GM12878 (cell line): ENCODE measurements at regions not wholly inside any gene's neighbourhood (a gene's known extent, or its start where the extent isn't known, plus 50 kb on each side); places are given as distances from the start of the nearest gene placed in this dataset.

ENCODE experiments used
- ATAC-seq: fragments of 200-7000 bp; cut with Tn5 transposase; 3 replicates; pipeline ENCODE4 v1.9.1; 2020; ENCODE audit warnings: mild to moderate bottlenecking, moderate library complexity
- BruUV-seq: library from RNA; stranded (reverse); fragments of 400-500 nt; replicated peaks from 2 replicates; lab custom pipeline; 2021; lab: Mats Ljungman, UMichigan
- CTCF ChIA-PET: fragments of 300-600 bp; sonication (Branson Sonifier 250); formaldehyde crosslinking; extraction: SDS; loops from one replicate; lab custom pipeline; 2021; ENCODE audit warnings: inconsistent platforms; lab: Yijun Ruan, JAX
- POLR2A ChIA-PET: fragments of 350-600 bp; formaldehyde crosslinking; extraction: SDS; loops from one replicate; lab custom pipeline; 2021; ENCODE audit warnings: inconsistent platforms; lab: Charles Lee
- RAD21 ChIA-PET: fragments of 300-600 bp; sonication (Branson Sonifier 250); formaldehyde crosslinking; loops from one replicate; lab custom pipeline; 2023; ENCODE audit warnings: antibody characterized with exemption; ENCODE audit not compliant: unreplicated experiment; lab: Charles Lee
- SMC1A ChIA-PET: fragments of 300-600 bp; sonication (Branson Sonifier 250); formaldehyde crosslinking; loops from one replicate; lab custom pipeline; 2023; ENCODE audit not compliant: unreplicated experiment, uncharacterized antibody; lab: Charles Lee
- DNase-seq: peaks from one replicate; pipeline ENCODE4 v3.0.0-alpha.2; 2011; ENCODE audit warnings: low read depth, low spot score
- FAIRE-seq: peaks from 3 replicates; lab custom pipeline; 2011; peaks lifted over from hg19 to GRCh38; lab: Jason Lieb, UNC
- H2AFZ ChIP-seq: 2 replicates; pipeline ENCODE4 v1.6.0; 2011; ENCODE audit warnings: low read depth, low read length, control low read depth; ENCODE audit not compliant: control insufficient read depth
- H3K27ac ChIP-seq: 2 replicates; pipeline ENCODE4 v1.5.1; 2011; ENCODE audit warnings: control low read depth; ENCODE audit not compliant: control insufficient read depth, insufficient read depth
- H3K27me3 ChIP-seq, 2 experiments: replicated peaks in 1 of 2; 2 replicates each; pipeline versions ENCODE4 v1.6.0 to v1.6.1; 2011; ENCODE audit warnings: low read length in 1 of 2; ENCODE audit not compliant: control insufficient read depth in 2 of 2, insufficient read depth in 2 of 2
- H3K36me3 ChIP-seq, 2 experiments: 2 replicates each; pipeline ENCODE4 v1.5.1; 2011; ENCODE audit warnings: low read length in 1 of 2; ENCODE audit not compliant: control insufficient read depth in 2 of 2, insufficient read depth in 2 of 2
- H3K4me1 ChIP-seq: 2 replicates; pipeline ENCODE4 v1.6.1; 2011; ENCODE audit warnings: mild to moderate bottlenecking, low read length, moderate library complexity, mixed read lengths; ENCODE audit not compliant: control insufficient read depth, insufficient read depth
- H3K4me2 ChIP-seq: 2 replicates; pipeline ENCODE4 v1.6.0; 2011; ENCODE audit warnings: control low read depth; ENCODE audit not compliant: control insufficient read depth, insufficient read depth
- H3K4me3 ChIP-seq: fragments of 200-600 bp; sonication (generic); 2 replicates; pipeline ENCODE4 v1.5.1; 2016
- H3K79me2 ChIP-seq: 2 replicates; pipeline ENCODE4 v1.6.0; 2011; ENCODE audit warnings: low read length; ENCODE audit not compliant: control insufficient read depth, insufficient read depth
- H3K9ac ChIP-seq: 2 replicates; pipeline ENCODE4 v1.8.0; 2011; ENCODE audit warnings: low read length, control low read depth, mixed read lengths; ENCODE audit not compliant: control insufficient read depth, insufficient read depth
- H3K9me3 ChIP-seq: replicated peaks from 3 replicates; pipeline ENCODE4 v1.5.1; 2011; ENCODE audit warnings: mild to moderate bottlenecking, low read length; ENCODE audit not compliant: control insufficient read depth, insufficient read depth
- H4K20me1 ChIP-seq: 2 replicates; pipeline ENCODE4 v1.6.0; 2011; ENCODE audit not compliant: control insufficient read depth, insufficient read depth
- ASH2L ChIP-seq: fragments of 300-600, 200-600 bp; sonication (generic); IDR thresholded peaks from 2 replicates; pipeline ENCODE4 v1.6.1; 2017; ENCODE audit warnings: low read depth, mild to moderate bottlenecking, borderline replicate concordance
- EP300 ChIP-seq, 2 experiments: fragments of 150-350 bp in 1 of 2; IDR thresholded peaks; 2 replicates each; pipeline ENCODE4 v1.6.1; 2011 to 2012; ENCODE audit warnings: low read depth in 2 of 2, low read length in 2 of 2, borderline replicate concordance in 1 of 2, improper control_type of control experiment in 1 of 2, inconsistent platforms in 1 of 2; ENCODE audit not compliant: control insufficient read depth in 1 of 2
- NFYB ChIP-seq: IDR thresholded peaks from 2 replicates; pipeline ENCODE4 v1.6.1; 2011; ENCODE audit warnings: low read depth, mild to moderate bottlenecking, low read length, improper control_type of control experiment, moderate library complexity; ENCODE audit not compliant: insufficient read depth
- PKNOX1 ChIP-seq: fragments of 450-650 bp; IDR thresholded peaks from 2 replicates; pipeline ENCODE4 v1.6.1; 2016; ENCODE audit warnings: mild to moderate bottlenecking
- WGBS: methylation state at CpG from one replicate; pipeline ENCODE4 v1.1.6; 2016; ENCODE audit warnings: low lambda C conversion rate; ENCODE audit not compliant: insufficient replicate concordance, insufficient coverage; ENCODE audit errors: missing lambda C conversion rate; 5-methylcytosine and 5-hydroxymethylcytosine counted together
- in situ Hi-C: fragments of 300-500 bp; cut with MboI; formaldehyde crosslinking; loops from 9 replicates; pipeline ENCODE4 v1.14.3; 2018; ENCODE audit warnings: mixed read lengths
- intact Hi-C: fragments of 100-400 bp; cut with micrococcal nuclease; formaldehyde crosslinking; loops from one replicate; pipeline ENCODE4 v1.14.2; 2022; ENCODE audit not compliant: unreplicated experiment

DNA sequence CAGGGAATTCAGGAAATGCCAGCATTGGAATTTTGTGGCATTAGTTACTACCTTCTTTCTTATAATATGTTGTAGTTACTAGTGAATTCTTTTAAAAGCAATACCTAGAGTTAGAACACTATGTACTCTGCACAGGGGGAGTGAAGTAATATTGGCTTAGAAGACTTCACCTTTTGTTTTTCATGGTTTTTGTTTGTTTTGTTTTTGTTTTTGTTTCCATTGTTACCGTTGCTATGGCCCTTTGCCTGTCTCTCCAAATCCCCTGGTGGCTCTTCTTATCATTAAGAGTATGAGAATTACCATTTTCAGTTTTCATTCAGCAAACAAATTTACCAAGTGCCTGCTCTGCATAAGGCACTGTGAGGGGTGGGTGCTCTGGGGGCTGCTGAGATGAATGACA lies 160.1 kb downstream of the HAUS1 start:
- SMC1A ChIA-PET: no interaction called here
- H3K4me2 ChIP-seq: no peak overlapping the region
- H3K36me3 ChIP-seq: peaks cover 6 to 9% of the 10 kb centered on the region in 2 experiments; a peak in 3 of 4 replicates
- H3K79me2 ChIP-seq: no peaks in the 10 kb centered on the region; the same call in 1 of the 2 replicates
- CTCF ChIA-PET: no interaction called here
- no peaks in the 10 kb centered on the region for H3K9me3 ChIP-seq
- intact Hi-C loops: no loop called here
- no peak overlapping the region for H3K9ac ChIP-seq
- ATAC-seq: peak; percentile 66
- WGBS: 88% methylated on average over 1 of the region's 1 CpG
- DNase-seq: no peak
- no peak overlapping the region for H3K27ac ChIP-seq
- RAD21 ChIA-PET: no interaction called here
- in situ Hi-C loops: no loop called here
- H2AFZ ChIP-seq: no peak overlapping the region
- TF ChIP-seq PKNOX1 (peak; percentile 74), NFYB (no peak), EP300 (IDR thresholded peaks at IDR 0.05; ENCODE audit: borderline replicate concordance in 1 of 2, control insufficient read depth in 1 of 2, low read depth in 2 of 2, low read length in 2 of 2) (0 out of 4 replicates have a peak, but pooled peaks of 1 of the 2 experiments have one; percentile 24), ASH2L (no peak)
- no peak overlapping the region for H3K4me3 ChIP-seq
- BruUV-seq: no TSS peak
- H3K4me1 ChIP-seq: peaks cover 6% of the 10 kb centered on the region
- no peaks in the 10 kb centered on the region for H4K20me1 ChIP-seq
- no peak for FAIRE-seq
- POLR2A ChIA-PET: no interaction called here
- no peaks in the 10 kb centered on the region for H3K27me3 ChIP-seq
